Liver (tissue), 3 donors: ENCODE measurements at regions not wholly inside any gene's neighbourhood (a gene's known extent, or its start where the extent isn't known, plus 50 kb on each side); places are given as distances from the start of the nearest gene placed in this dataset.

ENCODE experiments used
- CTCF ChIP-seq: fragments of 150-350 bp; IDR thresholded peaks from 2 replicates; pipeline ENCODE4 v1.5.1; 2017; ENCODE audit warnings: improper control_type of control experiment, low read depth, low read length; ENCODE audit not compliant: missing input control
- MAX ChIP-seq: IDR thresholded peaks from 2 replicates; pipeline ENCODE4 v1.6.1; 2016; ENCODE audit warnings: antibody characterized with exemption
- RAD21 ChIP-seq, 2 donors: IDR thresholded peaks; 2 replicates each; pipeline ENCODE4 v1.6.1; 2016; ENCODE audit warnings: antibody characterized with exemption in 2 of 2, mild to moderate bottlenecking in 2 of 2
- donor health status: healthy.
- donor health status: healthy.

GRCh38 chr9:73866451-73866850, 630.7 kb upstream of the RORB start:
- no peak for TF ChIP-seq CTCF
- no peak for TF ChIP-seq RAD21 (IDR thresholded peaks at IDR 0.05)
- TF ChIP-seq MAX, result no peak
